ENCODE measurements at regions not wholly inside any gene's neighbourhood (a gene's known extent, or its start where the extent isn't known, plus 50 kb on each side); places are given as distances from the start of the nearest gene placed in this dataset.

GRCh38 chr6:54050750-54051149, 60.5 kb upstream of the MLIP start:
- no peaks in the 10 kb centered on the region for H3K36me3 ChIP-seq
- no peaks in the 10 kb centered on the region for H3K4me1 ChIP-seq
- H3K4me3 ChIP-seq, result no peak overlapping the region
- no peak overlapping the region for H3K27ac ChIP-seq
- TF ChIP-seq POLR2AphosphoS5 (IDR thresholded peaks at IDR 0.05), result no peak
- TF ChIP-seq POLR2A (IDR thresholded peaks at IDR 0.05), result no peak
- no peak for TF ChIP-seq CTCF (IDR thresholded peaks at IDR 0.05)
- DNase-seq (ENCODE audit: low spot score in 2 of 2), result no peak
- H3K27me3 ChIP-seq, result no peaks in the 10 kb centered on the region
- no peaks in the 10 kb centered on the region for H3K9me3 ChIP-seq
- intact Hi-C loops (cut with DNase I; ENCODE audit: low total_unique reads), result no loop called here

DNA sequence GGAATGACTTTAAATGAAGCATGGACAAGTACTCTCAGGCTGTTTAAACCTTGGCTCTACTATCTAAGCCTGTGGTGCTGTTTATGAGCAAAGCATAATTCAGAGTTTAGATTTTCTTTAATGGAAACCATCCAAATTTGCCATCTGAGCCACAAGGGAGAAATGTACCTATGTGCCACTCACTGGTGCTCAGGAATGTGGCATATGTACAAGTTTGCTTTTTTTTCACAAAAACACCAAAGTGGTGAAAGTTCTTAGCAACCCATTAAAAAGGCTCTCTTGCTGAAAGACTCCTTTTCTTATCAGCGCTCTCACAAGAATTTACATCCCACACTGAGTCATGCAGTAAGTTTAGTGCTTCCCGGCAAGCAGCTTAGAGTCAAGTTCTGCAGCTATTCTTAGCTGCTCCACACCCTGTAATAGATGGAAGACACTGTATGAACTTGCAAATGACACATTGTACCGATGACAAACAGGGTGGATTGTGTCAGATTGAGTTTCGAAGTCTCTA, 57.3 kb upstream of the MLIP start:
- Histone ChIP-seq H3K36me3 (no peaks in the 10 kb centered on the region), H3K9me3 (no peaks in the 10 kb centered on the region), H3K27ac (no peak overlapping the region), H3K4me1 (no peaks in the 10 kb centered on the region), H3K4me3 (no peak overlapping the region), H3K27me3 (no peaks in the 10 kb centered on the region)
- intact Hi-C loops (cut with DNase I; ENCODE audit: low total_unique reads), result no loop called here
- TF ChIP-seq POLR2AphosphoS5 (IDR thresholded peaks at IDR 0.05) (no peak), POLR2A (IDR thresholded peaks at IDR 0.05) (no peak), CTCF (IDR thresholded peaks at IDR 0.05) (no peak)
- DNase-seq (ENCODE audit: low spot score in 2 of 2), result no peak

- intact Hi-C loops (cut with DNase I; ENCODE audit: low total_unique reads), result no loop called here
- H3K4me1 ChIP-seq, result no peaks in the 10 kb centered on the region
- no peaks in the 10 kb centered on the region for H3K9me3 ChIP-seq
- no peak for DNase-seq (ENCODE audit: low spot score in 2 of 2)
- H3K27ac ChIP-seq, result no peak overlapping the region
- H3K36me3 ChIP-seq, result no peaks in the 10 kb centered on the region
- no peak overlapping the region for H3K4me3 ChIP-seq
- H3K27me3 ChIP-seq, result no peaks in the 10 kb centered on the region
- TF ChIP-seq CTCF (IDR thresholded peaks at IDR 0.05) (no peak), POLR2A (IDR thresholded peaks at IDR 0.05) (no peak), POLR2AphosphoS5 (IDR thresholded peaks at IDR 0.05) (no peak)
These were observed 55.1 kb upstream of the MLIP start for GRCh38 chr6:54056105-54056504.

GRCh38 chr6:54057058-54057457, 54.2 kb upstream of the MLIP start:
- H3K27me3 ChIP-seq, result no peaks in the 10 kb centered on the region
- intact Hi-C loops (cut with DNase I; ENCODE audit: low total_unique reads), result no loop called here
- no peaks in the 10 kb centered on the region for H3K4me1 ChIP-seq
- no peak overlapping the region for H3K4me3 ChIP-seq
- no peak for DNase-seq (ENCODE audit: low spot score in 2 of 2)
- H3K27ac ChIP-seq, result no peak overlapping the region
- no peaks in the 10 kb centered on the region for H3K36me3 ChIP-seq
- no peaks in the 10 kb centered on the region for H3K9me3 ChIP-seq
- TF ChIP-seq CTCF (IDR thresholded peaks at IDR 0.05) (no peak), POLR2AphosphoS5 (IDR thresholded peaks at IDR 0.05) (no peak), POLR2A (IDR thresholded peaks at IDR 0.05) (no peak)

- no peaks in the 10 kb centered on the region for H3K4me1 ChIP-seq
- TF ChIP-seq CTCF (IDR thresholded peaks at IDR 0.05) (no peak), POLR2A (IDR thresholded peaks at IDR 0.05) (no peak), POLR2AphosphoS5 (IDR thresholded peaks at IDR 0.05) (no peak)
These were observed 53.0 kb upstream of the MLIP start for GRCh38 chr6:54058236-54058635.

More at GRCh38 chr6:54058236-54058635, 53.0 kb upstream of the MLIP start:
- no peak overlapping the region for H3K27ac ChIP-seq
- no peaks in the 10 kb centered on the region for H3K27me3 ChIP-seq
- no peak for DNase-seq (ENCODE audit: low spot score in 2 of 2)
- intact Hi-C loops (cut with DNase I; ENCODE audit: low total_unique reads), result no loop called here
- H3K36me3 ChIP-seq, result no peaks in the 10 kb centered on the region
- H3K4me3 ChIP-seq, result no peak overlapping the region
- no peaks in the 10 kb centered on the region for H3K9me3 ChIP-seq
